GM12872 (cell line): ENCODE measurements at regions not wholly inside any gene's neighbourhood (a gene's known extent, or its start where the extent isn't known, plus 50 kb on each side); places are given as distances from the start of the nearest gene placed in this dataset.
A peak's percentile ranks its signal among the peaks of the same experiment; 100 is the strongest.

Experiments
- TF ChIP-seq, protein P1 (sequence below): IDR thresholded peaks from 3 replicates; pipeline ENCODE4 v1.5.1; 2011; ENCODE audit warnings: low read depth, mild to moderate bottlenecking, low read length, moderate library complexity; ENCODE audit not compliant: insufficient read depth

- TF ChIP-seq, protein P1, sequence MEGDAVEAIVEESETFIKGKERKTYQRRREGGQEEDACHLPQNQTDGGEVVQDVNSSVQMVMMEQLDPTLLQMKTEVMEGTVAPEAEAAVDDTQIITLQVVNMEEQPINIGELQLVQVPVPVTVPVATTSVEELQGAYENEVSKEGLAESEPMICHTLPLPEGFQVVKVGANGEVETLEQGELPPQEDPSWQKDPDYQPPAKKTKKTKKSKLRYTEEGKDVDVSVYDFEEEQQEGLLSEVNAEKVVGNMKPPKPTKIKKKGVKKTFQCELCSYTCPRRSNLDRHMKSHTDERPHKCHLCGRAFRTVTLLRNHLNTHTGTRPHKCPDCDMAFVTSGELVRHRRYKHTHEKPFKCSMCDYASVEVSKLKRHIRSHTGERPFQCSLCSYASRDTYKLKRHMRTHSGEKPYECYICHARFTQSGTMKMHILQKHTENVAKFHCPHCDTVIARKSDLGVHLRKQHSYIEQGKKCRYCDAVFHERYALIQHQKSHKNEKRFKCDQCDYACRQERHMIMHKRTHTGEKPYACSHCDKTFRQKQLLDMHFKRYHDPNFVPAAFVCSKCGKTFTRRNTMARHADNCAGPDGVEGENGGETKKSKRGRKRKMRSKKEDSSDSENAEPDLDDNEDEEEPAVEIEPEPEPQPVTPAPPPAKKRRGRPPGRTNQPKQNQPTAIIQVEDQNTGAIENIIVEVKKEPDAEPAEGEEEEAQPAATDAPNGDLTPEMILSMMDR: no peak
These were observed 201.1 kb upstream of the CHD1 start for GRCh38 chr5:99129768-99130501.

GRCh38 chr5:99122976-99123375 lies 194.2 kb upstream of the CHD1 start:
- TF ChIP-seq, protein P1: no peak

DNA sequence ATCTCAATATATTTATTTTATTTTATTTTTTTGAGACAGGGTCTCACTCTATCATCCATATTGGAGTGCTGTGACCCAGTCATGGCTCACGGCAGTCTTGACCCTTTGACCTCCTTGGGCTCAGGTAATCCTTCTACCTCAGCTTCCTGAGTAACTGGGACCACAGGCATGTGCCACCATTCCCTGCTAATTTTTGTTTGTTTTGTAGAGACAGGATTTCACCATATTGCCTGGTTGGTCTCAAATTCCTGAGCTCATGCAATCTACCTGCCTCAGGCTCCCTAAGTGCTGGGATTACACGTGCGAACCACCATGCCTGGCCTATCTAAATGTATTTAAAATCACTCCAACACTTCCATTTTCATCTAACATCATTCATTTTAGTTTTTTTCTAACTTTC lies 190.5 kb upstream of the CHD1 start:
- TF ChIP-seq, protein P1: no peak

GRCh38 chr5:99116526-99116925 lies 187.7 kb upstream of the CHD1 start:
- TF ChIP-seq, protein P1: no peak

- TF ChIP-seq, protein P1: no peak
These were observed 181.1 kb upstream of the CHD1 start for GRCh38 chr5:99109894-99110293.

DNA sequence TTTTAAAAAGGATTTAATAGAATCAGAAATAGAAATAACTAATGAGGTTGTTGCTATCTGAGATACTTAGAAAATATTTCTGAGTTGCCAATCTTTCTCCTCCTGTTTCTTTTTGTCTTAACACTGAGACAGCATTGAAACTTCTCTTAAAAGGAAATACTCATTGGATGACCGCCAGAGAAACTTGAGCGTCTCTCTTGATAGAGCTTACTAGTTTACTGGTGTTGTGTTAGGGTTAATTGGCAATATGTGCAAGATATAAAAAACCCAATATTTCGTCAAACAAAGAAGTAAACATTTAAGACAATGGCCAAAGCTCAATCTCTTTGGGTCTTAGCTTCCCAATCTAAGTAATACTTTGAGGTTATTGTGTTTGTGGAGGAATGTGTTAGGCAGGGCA lies 176.4 kb upstream of the CHD1 start:
- TF ChIP-seq, protein P1: no peak

DNA sequence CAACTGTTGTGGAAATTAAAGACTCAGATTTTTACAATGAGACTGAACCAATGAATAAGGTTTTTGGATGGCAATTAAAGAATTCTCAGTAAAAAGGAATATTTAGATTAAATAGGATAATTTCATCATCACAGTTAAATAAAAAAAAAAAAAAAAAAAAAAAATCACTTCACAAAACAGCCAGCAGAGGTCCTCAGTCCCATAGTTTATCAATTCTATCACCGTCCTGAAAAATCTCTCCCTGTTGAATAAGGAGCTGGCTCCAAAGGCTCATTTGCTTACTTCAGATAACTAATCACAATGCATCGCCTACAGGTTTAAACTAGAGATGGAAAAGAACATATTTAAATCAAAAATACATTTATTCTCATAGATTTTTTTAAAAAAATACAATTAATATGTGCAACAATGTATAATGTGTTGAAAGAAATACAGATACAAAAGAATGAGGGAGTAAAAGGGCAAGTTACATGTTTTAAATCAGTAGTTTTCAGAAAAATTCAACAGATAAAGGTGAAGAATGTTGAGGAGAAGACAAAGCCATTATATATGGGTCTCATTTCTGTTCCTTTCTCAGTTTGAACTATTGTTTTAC lies 175.8 kb upstream of the CHD1 start:
- TF ChIP-seq, protein P1: peak; percentile 45; the same call in 2 of the 3 replicates
